ENCODE measurements at regions not wholly inside any gene's neighbourhood (a gene's known extent, or its start where the extent isn't known, plus 50 kb on each side); places are given as distances from the start of the nearest gene placed in this dataset.

DNA sequence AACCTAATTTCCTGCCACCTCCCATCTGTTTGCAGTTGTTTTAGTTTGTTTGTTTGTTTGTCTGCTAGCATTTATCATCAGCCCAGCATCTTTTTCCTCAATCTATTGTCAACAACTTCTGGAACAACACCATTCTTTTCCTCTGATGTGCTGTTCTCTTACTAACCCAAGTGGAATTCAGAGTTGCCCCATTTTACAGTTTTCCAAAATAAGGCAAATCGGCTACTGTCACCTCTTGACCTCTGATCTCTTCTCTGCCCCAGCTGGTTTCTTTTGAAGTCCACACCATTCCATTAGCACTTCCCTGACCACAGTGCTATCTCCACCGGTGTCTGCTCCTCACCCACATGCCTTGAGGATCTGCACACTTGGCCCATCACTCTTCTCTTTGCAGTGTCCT lies 102.4 kb downstream of the EFNB2 start:
- DNase-seq (ENCODE audit: low read depth), result no peak

GRCh38 chr13:106432636-106433035 lies 102.8 kb downstream of the EFNB2 start:
- no peak overlapping the region for H3K4me3 ChIP-seq (ENCODE audit: low read depth, low read length)
- no peak for DNase-seq (ENCODE audit: low read depth)

More for the DNA sequence above, 102.4 kb downstream of the EFNB2 start:
- no peak overlapping the region for H3K4me3 ChIP-seq (ENCODE audit: low read depth, low read length)

GRCh38 chr13:106426909-106427308 lies 108.6 kb downstream of the EFNB2 start:
- no peak for DNase-seq (ENCODE audit: low read depth)
- no peak overlapping the region for H3K4me3 ChIP-seq (ENCODE audit: low read depth, low read length)

- no peak for DNase-seq (ENCODE audit: low read depth)
- H3K4me3 ChIP-seq (ENCODE audit: low read depth, low read length), result no peak overlapping the region
Measured at GRCh38 chr13:106425661-106426060, 109.8 kb downstream of the EFNB2 start.

DNA sequence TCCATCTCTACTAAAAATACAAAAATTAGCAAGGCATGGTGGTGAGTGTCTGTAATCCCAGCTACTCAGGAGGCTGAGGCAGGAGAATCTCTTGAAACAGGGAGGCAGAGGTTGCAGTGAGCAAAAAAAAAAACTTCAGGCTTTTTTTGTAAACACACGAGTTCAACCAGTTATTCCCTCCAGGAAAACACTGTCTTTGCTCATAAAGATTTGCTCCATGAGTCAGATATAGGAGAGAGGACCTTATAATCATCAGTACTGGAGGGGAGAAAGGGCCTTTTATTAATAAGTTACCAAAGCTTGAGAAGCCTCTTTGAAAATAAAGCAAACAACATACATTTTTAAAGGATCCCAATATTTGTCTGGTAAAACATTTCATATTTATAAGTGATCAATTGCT lies 110.7 kb downstream of the EFNB2 start:
- H3K4me3 ChIP-seq (ENCODE audit: low read depth, low read length), result no peak overlapping the region

DNA sequence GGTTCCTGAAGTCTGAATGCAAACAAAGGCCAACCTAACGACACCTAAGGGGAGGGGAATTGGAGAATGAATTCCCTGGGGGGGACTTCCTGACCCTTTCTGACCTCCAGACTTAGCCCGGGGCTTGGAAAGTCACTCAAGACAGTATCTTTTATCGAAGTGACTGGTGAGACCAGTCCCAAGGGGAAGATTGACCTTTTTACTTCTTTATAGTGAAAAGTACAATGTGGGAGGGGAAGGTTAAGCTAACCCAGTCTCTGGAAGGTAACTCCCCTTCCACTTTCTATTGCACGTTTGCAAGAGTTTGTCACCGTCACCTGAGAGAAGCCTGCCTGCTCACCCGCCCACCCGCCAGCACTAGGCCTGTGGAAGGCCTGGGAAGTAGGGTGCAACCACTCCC lies 111.9 kb downstream of the EFNB2 start:
- no peak for DNase-seq (ENCODE audit: low read depth)
- no peak overlapping the region for H3K4me3 ChIP-seq (ENCODE audit: low read depth, low read length)

More for the DNA sequence above, 110.7 kb downstream of the EFNB2 start:
- DNase-seq (ENCODE audit: low read depth), result no peak

DNA sequence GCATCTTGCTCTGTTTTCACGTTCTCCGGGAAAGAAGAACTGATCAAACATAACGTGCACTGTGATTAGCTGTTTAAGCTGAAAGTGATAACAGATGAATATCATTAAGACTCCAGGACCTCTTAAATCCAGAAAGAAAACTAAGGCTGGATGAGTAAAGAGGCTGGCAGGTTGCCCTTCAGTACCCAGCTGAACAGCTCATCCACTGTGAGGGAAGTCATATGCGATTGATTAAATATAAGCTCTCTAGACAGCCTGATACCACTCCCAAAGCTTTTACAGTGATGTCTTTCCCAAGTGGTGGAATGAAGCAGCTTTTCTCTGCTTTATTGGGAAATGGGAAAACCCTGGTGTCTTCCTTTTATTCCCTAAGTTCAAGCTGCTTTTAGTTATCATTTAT lies 116.9 kb downstream of the EFNB2 start:
- DNase-seq (ENCODE audit: low read depth), result peak; percentile 67
- H3K4me3 ChIP-seq (ENCODE audit: low read depth, low read length), result no peak overlapping the region

GRCh38 chr13:106417467-106418110 lies 117.9 kb downstream of the EFNB2 start:
- no peak for DNase-seq (ENCODE audit: low read depth)
- H3K4me3 ChIP-seq (ENCODE audit: low read depth, low read length), result peak overlapping the region; percentile 33

DNA sequence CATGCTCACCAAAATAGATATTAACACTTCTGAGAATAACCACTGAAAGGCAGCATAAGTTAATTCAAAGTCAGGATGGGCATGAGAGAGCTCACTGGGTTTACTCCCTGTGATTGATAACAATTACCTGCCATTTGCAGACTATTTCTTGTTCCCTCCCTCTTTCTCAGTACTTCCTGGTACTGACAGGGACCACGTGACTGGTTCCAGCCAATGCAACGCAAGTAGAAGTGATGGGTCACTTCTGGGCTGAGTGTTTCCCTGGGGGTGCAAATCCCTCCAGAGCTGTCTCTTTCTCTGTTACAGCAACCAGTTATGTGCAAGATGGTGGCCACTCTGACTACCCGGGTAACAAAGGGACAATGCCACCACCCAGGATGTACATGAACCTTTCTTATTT lies 118.8 kb downstream of the EFNB2 start:
- no peak overlapping the region for H3K4me3 ChIP-seq (ENCODE audit: low read depth, low read length)
- DNase-seq (ENCODE audit: low read depth), result no peak

- H3K4me3 ChIP-seq (ENCODE audit: low read depth, low read length), result no peak overlapping the region
- DNase-seq (ENCODE audit: low read depth), result no peak
Measured at GRCh38 chr13:106415971-106416370, 119.5 kb downstream of the EFNB2 start.

GRCh38 chr13:106415442-106415841 lies 120.0 kb downstream of the EFNB2 start:
- no peak for DNase-seq (ENCODE audit: low read depth)
- H3K4me3 ChIP-seq (ENCODE audit: low read depth, low read length), result no peak overlapping the region

GRCh38 chr13:106407338-106407737 lies 128.1 kb downstream of the EFNB2 start:
- DNase-seq (ENCODE audit: low read depth), result no peak
- no peak overlapping the region for H3K4me3 ChIP-seq (ENCODE audit: low read depth, low read length)

DNA sequence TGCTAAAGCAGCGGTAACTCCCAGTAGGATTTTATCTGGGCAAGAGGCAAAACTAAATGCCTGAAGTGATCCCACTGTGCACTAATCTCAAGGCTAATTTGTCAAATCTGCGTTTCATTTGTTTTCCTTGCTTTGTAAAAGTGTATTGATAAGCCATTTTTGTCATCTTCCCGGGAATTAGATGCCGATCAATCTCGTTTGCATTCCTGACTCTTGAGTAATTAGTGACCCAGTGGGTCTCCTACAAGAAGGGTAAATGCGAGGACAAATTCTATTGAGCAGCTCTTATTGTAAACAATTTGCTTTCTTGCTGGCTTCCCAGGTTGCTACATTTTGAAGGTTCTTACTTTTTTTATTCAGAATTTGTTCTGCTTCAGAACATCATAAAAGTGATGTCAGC lies 129.7 kb downstream of the EFNB2 start:
- no peak for DNase-seq (ENCODE audit: low read depth)
- no peak overlapping the region for H3K4me3 ChIP-seq (ENCODE audit: low read depth, low read length)

DNA sequence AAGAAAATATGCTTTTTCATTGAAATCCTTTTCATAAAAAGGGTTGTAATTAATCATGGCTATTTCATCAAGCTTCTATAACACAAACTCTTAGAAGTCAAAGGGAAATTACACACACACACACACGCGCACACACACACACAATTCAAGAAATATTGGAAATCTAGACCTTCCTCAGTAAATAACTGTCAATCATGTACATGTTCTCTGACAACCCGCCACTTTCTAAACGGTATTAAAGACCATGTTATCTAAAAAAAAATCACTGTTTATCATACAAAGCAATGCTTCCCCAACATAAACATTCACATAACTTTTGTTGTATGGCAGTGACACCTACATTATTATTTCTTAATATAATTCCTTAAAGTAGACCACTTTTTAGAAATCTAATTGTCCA lies 132.2 kb downstream of the EFNB2 start:
- no peak overlapping the region for H3K4me3 ChIP-seq (ENCODE audit: low read depth, low read length)
- no peak for DNase-seq (ENCODE audit: low read depth)

DNA sequence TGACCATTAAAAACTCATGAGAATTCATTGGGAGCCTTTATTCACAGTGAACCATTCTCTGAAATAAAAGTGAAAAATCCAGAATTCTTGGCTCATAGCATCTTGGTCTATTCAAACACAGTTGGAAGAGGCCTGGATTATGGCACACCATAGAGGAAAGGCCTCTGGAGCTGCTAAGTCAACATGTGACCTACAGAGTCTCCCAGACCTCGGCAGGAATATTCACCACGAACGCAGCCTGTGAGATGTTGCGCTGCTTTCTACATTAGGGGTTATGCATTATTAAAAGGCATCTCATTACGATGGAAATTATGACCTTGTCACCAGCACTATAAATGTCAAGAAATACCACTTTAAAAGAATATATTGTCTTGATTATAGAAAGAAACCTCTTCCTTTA lies 132.6 kb downstream of the EFNB2 start:
- no peak overlapping the region for H3K4me3 ChIP-seq (ENCODE audit: low read depth, low read length)
- no peak for DNase-seq (ENCODE audit: low read depth)

- DNase-seq (ENCODE audit: low read depth), result no peak
- no peak overlapping the region for H3K4me3 ChIP-seq (ENCODE audit: low read depth, low read length)
Measured at GRCh38 chr13:106401081-106401480, 134.4 kb downstream of the EFNB2 start.

DNA sequence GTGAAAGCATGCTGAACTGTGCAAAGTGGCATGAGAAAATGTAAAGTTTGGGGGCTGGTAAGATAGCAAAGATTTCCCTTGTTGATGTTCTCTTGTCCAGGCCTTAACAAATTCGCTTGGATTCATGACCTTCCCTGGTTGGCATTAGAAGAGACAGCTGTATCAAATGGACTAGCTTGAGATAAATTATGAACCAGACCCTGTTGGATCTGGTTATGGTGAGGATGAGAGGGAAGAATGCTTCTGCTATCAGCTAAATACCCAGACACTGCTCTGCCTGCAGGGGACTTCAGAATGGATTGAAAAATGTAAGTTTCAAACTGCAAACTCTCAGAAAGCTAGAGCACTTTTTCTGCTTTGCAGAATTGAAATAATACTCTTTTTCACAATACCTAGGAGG lies 135.2 kb downstream of the EFNB2 start:
- H3K4me3 ChIP-seq (ENCODE audit: low read depth, low read length), result no peak overlapping the region
- DNase-seq (ENCODE audit: low read depth), result no peak

GRCh38 chr13:106398289-106398688 lies 137.2 kb downstream of the EFNB2 start:
- no peak overlapping the region for H3K4me3 ChIP-seq (ENCODE audit: low read depth, low read length)
- DNase-seq (ENCODE audit: low read depth), result no peak

GRCh38 chr13:106393776-106394175 lies 141.7 kb downstream of the EFNB2 start:
- DNase-seq (ENCODE audit: low read depth), result no peak
- no peak overlapping the region for H3K4me3 ChIP-seq (ENCODE audit: low read depth, low read length)

DNA sequence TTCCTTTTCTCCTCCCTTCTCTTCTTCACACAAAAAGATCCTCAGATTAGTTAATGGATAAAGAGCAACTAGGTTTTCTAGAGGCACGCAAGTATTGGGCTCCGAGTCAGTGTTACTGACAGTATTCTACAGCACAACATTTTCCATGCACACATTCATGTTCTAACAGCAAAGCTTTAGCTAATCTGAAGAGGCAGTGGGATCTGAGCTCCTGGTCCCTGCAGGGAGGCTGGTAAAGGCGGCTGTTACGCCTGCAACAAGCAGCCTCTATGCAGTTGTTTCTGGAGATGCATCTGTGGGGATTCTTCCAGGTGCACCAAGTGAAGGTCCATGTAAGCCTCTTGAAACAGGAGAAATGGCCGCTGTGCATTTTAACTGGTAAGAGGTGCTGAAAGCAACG lies 143.8 kb downstream of the EFNB2 start:
- H3K4me3 ChIP-seq (ENCODE audit: low read depth, low read length), result no peak overlapping the region
- no peak for DNase-seq (ENCODE audit: low read depth)

DNA sequence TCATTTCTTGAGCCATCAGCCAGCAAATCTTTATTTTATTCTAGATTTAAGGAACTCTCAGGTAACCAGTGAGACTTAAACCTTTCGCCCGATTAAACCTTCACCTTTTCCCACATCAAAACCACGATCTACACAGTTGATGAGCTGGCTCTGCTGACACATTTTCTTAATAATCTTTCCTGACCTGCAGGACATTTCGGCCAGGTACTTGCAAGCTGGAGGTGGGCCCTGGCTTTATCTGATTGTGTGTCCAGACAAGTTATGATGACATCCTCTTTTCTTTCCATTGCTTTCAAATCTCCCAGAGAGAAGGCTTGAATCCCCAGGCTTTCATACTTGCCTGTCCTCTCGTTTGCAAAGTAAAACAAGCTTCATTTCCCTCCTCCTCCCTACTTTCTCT lies 144.2 kb downstream of the EFNB2 start:
- DNase-seq (ENCODE audit: low read depth), result no peak

GRCh38 chr13:106390367-106390766 lies 145.1 kb downstream of the EFNB2 start:
- no peak for DNase-seq (ENCODE audit: low read depth)
- no peak overlapping the region for H3K4me3 ChIP-seq (ENCODE audit: low read depth, low read length)

More for the DNA sequence above, 144.2 kb downstream of the EFNB2 start:
- H3K4me3 ChIP-seq (ENCODE audit: low read depth, low read length), result no peak overlapping the region

All from skeletal muscle cell (primary cell).